Uterus (tissue), 3 donors: ENCODE measurements at regions not wholly inside any gene's neighbourhood (a gene's known extent, or its start where the extent isn't known, plus 50 kb on each side); places are given as distances from the start of the nearest gene placed in this dataset.

Experiments
- DNase-seq, 2 donors: peaks; one replicate each; pipeline ENCODE4 v3.0.0-alpha.2; 2019 to 2020
- H3K27ac ChIP-seq, 2 donors: fragments of 200-600 bp; sonication (generic); 1 replicate in 1 of 2; 2 replicates in 1 of 2; pipeline ENCODE4 v1.5.1; 2016 to 2018
- H3K27me3 ChIP-seq, 2 donors: fragments of 200-600 bp; sonication (generic); one replicate each; pipeline ENCODE4 v1.5.1; 2018 to 2019; ENCODE audit warnings: control low read depth in 1 of 2
- H3K36me3 ChIP-seq, 2 donors: fragments of 200-600 bp; sonication (generic); one replicate each; pipeline ENCODE4 v1.5.1; 2019; ENCODE audit warnings: control low read depth in 1 of 2
- H3K4me1 ChIP-seq, 2 donors: fragments of 200-600 bp; sonication (generic); one replicate each; pipeline ENCODE4 v1.5.1; 2018 to 2019; ENCODE audit warnings: control low read depth in 1 of 2
- H3K4me3 ChIP-seq, 2 donors: fragments of 200-600 bp; sonication (generic); 1 replicate in 1 of 2; 2 replicates in 1 of 2; pipeline ENCODE4 v1.5.1; 2018 to 2019; ENCODE audit warnings: mild to moderate bottlenecking in 1 of 2
- H3K9me3 ChIP-seq, 2 donors: fragments of 200-600 bp; sonication (generic); one replicate each; pipeline ENCODE4 v1.5.1; 2019; ENCODE audit warnings: control low read depth in 1 of 2
- CTCF ChIP-seq, 4 experiments: fragments of 200-600 bp in 2 of 4; fragments of 450-650 bp in 2 of 4; sonication (generic) in 2 of 4; IDR thresholded peaks; one replicate each; pipeline ENCODE4 v1.5.1; 2016 to 2019; ENCODE audit warnings: antibody characterized with exemption in 4 of 4, mild to moderate bottlenecking in 2 of 4, moderate library complexity in 1 of 4
- POLR2A ChIP-seq, 2 donors: fragments of 450-650 bp; IDR thresholded peaks; one replicate each; pipeline ENCODE4 v1.6.1; 2016; ENCODE audit warnings: antibody characterized with exemption in 2 of 2, mild to moderate bottlenecking in 1 of 2, moderate library complexity in 1 of 2
- intact Hi-C: fragments of 100-400 bp; cut with DNase I; formaldehyde crosslinking; loops from one replicate; pipeline ENCODE4 v1.15.1; 2023; ENCODE audit warnings: low total_unique reads
- donor health status: DM: yes; HTN: yes; CAD: no.

DNA sequence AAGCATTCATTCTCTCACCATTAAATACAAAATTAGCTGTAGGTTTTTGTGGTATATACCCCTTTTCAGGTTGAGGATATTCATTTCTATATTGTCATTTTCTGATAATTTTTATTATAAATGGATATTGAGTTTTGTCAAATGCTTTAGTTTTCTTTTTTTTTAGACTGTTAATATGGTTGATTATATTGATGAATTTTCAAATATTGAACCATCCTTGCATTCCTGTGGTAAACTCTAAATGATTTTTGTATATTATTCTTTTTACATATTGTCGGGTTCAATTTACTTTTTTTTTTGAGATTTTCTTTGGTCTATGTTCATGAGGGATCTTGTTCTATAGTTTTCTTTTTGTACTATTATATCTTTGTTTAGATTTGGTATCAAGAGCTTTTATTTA lies 165.1 kb downstream of the GPAT3 start:
- intact Hi-C loops, result no loop called here
- H3K36me3 ChIP-seq, result no peaks in the 10 kb centered on the region
- H3K4me3 ChIP-seq, result no peak overlapping the region
- no peaks in the 10 kb centered on the region for H3K9me3 ChIP-seq
- H3K27ac ChIP-seq, result no peak overlapping the region
- DNase-seq, result no peak
- no peaks in the 10 kb centered on the region for H3K27me3 ChIP-seq
- H3K4me1 ChIP-seq, result no peaks in the 10 kb centered on the region
- TF ChIP-seq POLR2A (IDR thresholded peaks at IDR 0.05) (no peak), CTCF (IDR thresholded peaks at IDR 0.05) (no peak)

- intact Hi-C loops, result no loop called here
Measured at GRCh38 chr4:83699358-83699757, 163.4 kb downstream of the GPAT3 start.

GRCh38 chr4:83692028-83692427 lies 156.1 kb downstream of the GPAT3 start:
- H3K4me1 ChIP-seq, result no peaks in the 10 kb centered on the region
- no peak overlapping the region for H3K4me3 ChIP-seq
- no peaks in the 10 kb centered on the region for H3K9me3 ChIP-seq
- TF ChIP-seq CTCF (IDR thresholded peaks at IDR 0.05) (no peak), POLR2A (IDR thresholded peaks at IDR 0.05) (no peak)
- H3K36me3 ChIP-seq, result no peaks in the 10 kb centered on the region
- no peaks in the 10 kb centered on the region for H3K27me3 ChIP-seq
- DNase-seq, result no peak
- H3K27ac ChIP-seq, result no peak overlapping the region
- intact Hi-C loops, result no loop called here

More at GRCh38 chr4:83699358-83699757, 163.4 kb downstream of the GPAT3 start:
- H3K27me3 ChIP-seq, result no peaks in the 10 kb centered on the region
- TF ChIP-seq POLR2A (IDR thresholded peaks at IDR 0.05), result no peak
- no peak for TF ChIP-seq CTCF (IDR thresholded peaks at IDR 0.05)
- H3K4me1 ChIP-seq, result no peaks in the 10 kb centered on the region
- no peak overlapping the region for H3K4me3 ChIP-seq
- no peaks in the 10 kb centered on the region for H3K36me3 ChIP-seq
- DNase-seq, result no peak
- H3K27ac ChIP-seq, result no peak overlapping the region
- H3K9me3 ChIP-seq, result no peaks in the 10 kb centered on the region

GRCh38 chr4:83686166-83686565 lies 150.3 kb downstream of the GPAT3 start:
- Histone ChIP-seq H3K36me3 (no peaks in the 10 kb centered on the region), H3K9me3 (no peaks in the 10 kb centered on the region), H3K27ac (no peak overlapping the region), H3K4me1 (no peaks in the 10 kb centered on the region), H3K4me3 (no peak overlapping the region), H3K27me3 (no peaks in the 10 kb centered on the region)
- no peak for DNase-seq
- no peak for TF ChIP-seq CTCF (IDR thresholded peaks at IDR 0.05)
- no peak for TF ChIP-seq POLR2A (IDR thresholded peaks at IDR 0.05)
- intact Hi-C loops, result no loop called here

DNA sequence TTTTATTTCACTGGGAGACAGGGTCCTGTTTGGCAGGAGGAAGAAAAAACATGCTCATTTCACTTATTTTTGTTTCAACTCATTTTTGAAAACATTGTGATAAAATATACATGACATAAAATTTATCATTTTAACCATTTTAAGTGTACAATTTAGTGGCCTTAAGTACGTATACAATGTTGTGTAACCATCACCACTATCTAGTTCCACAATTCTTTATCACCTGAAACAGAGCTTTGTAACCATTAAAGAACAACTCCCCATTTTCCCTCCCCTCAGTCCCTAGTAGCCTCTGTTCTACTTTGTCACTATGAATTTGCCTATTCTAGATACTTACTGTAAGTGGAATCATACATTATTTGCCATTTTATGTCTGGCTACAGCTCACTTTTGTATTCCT lies 143.8 kb downstream of the GPAT3 start:
- no peak for DNase-seq
- Histone ChIP-seq H3K9me3 (no peaks in the 10 kb centered on the region), H3K27me3 (no peaks in the 10 kb centered on the region), H3K27ac (no peak overlapping the region), H3K4me1 (no peaks in the 10 kb centered on the region), H3K4me3 (no peak overlapping the region), H3K36me3 (no peaks in the 10 kb centered on the region)
- intact Hi-C loops, result no loop called here
- TF ChIP-seq CTCF (IDR thresholded peaks at IDR 0.05) (no peak), POLR2A (IDR thresholded peaks at IDR 0.05) (no peak)
